GM19043 (cell line): ENCODE measurements at regions not wholly inside any gene's neighbourhood (a gene's known extent, or its start where the extent isn't known, plus 50 kb on each side); places are given as distances from the start of the nearest gene placed in this dataset.
"Not testable (repeated sequence)": the region's sequence is repeated elsewhere in the genome, so short reads cannot be mapped to it uniquely, and the experiment has no call there.

ENCODE experiments used
- ATAC-seq: cut with Tn5 transposase; IDR thresholded peaks from one replicate; pipeline ENCODE4 v1.9.1; 2021; ENCODE audit warnings: low read depth; ENCODE audit not compliant: unreplicated experiment

DNA sequence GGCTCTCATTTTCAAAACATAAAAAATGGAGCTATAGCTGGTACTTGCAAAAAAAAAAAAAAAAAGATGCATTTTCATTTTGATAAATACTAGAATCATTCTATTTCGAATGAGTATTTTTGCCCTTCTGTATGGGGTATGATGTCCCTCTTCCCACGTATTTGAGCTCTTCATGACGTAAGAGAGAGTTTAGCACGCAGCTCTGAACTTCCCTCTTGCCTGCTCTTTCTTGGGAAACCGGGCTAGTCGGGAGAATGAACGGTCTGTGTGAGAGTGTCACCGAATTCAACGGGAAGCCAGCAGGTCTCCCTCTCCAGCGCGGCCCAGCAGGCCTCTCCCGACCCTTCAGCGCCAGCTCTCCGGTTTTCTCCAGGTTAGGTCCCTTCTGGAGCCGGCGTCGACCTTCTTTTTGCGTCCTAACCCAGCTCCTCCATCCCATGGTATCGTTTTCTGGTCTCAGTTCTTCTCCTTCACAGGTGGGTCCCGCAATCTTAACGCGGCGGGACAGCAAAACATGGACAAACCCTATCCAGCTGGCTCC lies 159.2 kb upstream of the PITRM1 start:
- no peak for ATAC-seq

DNA sequence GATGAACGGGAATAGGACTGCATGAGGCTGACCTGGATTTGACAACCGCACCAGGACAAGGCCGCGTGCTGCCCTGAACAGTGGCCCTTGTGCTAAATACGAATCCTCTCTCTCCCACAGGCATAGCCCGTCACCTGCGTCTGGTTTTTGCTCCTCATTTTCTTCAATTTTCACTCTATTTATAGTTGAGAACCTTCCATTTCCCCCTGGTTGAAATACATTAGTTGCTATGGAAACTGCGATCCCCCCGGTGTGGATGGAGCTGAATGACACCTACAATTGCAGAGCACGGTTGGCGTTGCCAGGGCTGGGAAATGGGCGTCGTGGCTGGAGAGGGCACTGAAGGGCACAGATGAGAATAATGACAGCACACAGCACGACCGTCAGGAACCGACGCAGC lies 158.6 kb upstream of the PITRM1 start:
- no peak for ATAC-seq

DNA sequence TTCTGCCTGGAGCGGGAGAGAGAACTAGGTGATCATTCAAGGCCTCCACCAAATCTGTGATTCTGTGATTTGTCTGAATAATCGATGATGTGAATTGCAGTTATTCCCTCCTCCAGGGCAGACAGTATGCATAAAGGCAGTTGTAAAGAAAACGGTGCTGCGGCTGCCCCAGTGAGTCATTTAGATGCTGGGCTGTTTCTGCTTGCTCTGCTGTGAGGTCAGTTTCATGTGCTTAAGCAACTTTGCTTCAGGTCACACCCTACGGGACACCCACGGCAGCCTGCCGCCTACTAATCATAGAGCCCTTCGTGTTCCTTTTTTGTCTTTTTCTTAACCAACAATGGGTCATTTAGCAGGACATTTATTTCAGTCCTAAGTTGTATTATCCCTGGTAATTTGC lies 158.1 kb upstream of the PITRM1 start:
- no peak for ATAC-seq

DNA sequence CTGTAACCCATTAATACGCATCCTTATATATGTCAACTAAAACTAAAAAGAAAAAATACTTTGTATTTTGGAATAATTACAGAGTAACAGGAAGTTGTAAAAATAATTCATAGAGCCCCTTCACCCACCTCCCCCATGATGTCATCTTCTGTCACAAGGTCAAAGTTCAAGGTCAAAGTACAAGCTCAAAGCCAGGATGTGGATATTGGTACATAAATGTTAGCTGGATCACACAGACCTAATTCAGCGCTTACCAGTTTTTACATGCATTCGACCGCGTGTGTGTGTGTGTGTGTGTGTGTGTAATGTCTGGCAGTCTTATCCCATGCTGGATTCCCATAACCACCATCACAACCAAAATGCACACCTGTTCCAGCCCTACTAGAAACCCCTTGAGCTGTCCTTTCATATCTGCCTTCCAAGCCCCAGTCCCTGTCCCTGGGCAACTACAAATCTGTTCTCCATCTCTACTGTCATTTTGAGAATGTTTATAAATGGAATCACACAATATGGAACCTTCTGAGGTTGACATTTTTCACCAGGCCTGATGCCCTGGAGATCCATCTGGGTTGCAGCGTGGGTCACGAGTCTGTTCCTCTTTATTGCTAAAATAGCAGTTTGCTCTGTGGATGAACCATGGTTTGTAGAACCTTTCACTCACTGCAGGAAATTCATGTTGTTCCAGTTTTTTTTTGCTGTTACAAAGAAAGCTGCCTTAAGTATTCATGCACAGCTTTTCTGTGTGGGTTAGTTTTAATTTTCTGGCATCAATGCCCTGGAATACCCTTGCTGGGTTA lies 153.6 kb upstream of the PITRM1 start:
- ATAC-seq, result no peak

DNA sequence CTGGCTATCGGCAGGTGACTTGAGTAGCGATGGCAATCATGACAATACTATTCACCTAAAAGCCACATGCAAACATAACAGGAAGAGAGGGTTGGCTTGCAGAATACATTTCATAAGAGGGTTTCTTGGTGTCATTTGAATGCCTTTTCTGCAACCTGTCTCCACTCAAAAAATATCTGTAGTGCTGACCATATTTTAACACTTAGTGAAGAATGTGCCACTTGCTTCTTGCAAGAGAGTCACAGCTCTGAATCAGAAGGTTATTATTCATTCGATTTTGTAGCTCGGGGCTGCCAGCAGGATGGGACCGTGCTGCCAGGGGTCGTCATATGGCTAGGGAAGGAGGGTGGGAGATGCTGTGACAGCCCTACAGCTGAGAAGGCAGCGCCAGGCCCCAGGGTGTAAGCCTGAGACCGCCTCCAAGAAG lies 152.0 kb upstream of the PITRM1 start:
- ATAC-seq, result no peak

DNA sequence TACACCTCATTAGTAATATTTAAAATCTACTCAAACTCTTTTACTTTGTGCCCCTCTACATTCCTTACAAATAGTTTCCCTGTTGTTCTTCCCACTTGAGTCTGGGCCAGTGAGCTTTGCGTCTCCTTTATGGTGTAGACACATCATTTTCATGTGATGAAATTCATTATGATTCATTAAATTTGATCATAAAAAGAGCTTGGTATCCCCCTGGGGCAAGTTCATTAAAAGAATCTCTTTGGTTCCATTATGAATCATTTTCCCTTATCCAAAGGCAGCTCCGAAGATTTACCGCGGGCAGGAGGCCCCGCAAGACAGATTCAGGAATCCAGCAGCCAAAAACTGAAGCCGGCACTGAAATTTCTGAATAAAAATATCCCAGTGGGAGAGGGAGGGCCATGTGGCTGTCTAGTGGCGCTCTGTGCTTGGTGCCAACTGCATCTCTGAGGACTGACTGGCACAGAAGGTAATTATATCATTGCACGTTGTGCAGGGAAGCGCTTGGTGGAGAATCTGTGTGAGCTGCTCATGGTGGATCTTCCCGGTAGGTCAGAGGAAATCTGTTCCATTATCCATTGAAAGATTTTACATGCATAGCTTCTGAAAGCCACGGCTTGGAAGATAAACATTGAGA lies 151.4 kb upstream of the PITRM1 start:
- ATAC-seq, result no peak

DNA sequence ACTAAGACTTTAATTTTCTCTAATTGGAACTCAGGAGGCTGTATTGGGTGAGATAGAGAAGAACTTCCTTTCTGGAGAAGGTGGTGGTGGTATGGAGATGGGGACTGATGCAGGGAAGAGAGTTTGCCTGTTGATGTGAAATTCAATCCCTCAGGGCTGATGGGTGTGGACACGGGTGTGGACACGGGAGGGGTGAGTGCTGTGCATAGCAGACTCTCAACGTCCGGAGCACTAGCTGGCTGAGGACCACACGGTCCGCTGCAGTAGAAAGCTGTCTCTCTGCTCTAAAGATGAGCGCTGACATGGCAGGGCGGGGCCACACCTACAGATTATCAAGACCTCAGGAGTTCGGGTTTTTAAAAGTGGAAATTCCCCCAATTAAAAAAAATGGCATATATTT lies 148.5 kb upstream of the PITRM1 start:
- no peak for ATAC-seq

DNA sequence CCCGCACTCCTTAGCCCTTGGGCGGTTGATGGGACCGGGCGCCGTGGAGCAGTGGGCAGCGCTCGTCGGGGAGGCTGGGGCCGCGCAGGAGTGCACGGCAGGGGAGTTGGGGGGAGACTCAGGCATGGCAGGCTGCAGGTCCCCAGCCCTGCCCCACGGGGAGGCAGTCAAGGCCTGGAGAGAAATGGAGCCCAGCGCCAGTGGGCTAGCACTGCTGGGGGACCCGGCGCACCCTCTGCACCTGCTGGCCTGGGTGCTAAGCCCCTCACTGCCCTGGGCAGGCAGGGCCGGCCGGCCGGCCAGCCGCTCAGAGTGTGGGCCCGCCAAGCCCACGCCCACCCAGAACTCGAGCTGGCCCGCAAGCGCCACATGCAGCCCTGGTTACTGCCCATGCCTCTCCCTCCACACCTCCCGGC lies 147.2 kb upstream of the PITRM1 start:
- no peak for ATAC-seq

DNA sequence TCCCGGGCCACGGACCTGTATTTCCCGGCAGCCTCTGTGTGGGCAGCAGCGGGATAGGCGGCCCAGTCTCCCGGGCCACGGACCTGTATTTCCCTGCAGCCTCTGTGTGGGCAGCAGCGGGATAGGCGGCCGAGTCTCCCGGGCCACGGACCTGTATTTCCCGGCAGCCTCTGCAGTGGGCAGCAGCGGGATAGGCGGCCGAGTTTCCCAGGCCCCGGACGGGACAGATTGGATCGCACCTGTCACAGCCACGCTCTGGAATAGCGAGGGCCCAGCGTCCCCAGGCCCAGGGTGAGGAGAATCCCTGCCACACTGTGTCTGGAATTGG lies 145.9 kb upstream of the PITRM1 start:
- ATAC-seq, result not testable (repeated sequence)

DNA sequence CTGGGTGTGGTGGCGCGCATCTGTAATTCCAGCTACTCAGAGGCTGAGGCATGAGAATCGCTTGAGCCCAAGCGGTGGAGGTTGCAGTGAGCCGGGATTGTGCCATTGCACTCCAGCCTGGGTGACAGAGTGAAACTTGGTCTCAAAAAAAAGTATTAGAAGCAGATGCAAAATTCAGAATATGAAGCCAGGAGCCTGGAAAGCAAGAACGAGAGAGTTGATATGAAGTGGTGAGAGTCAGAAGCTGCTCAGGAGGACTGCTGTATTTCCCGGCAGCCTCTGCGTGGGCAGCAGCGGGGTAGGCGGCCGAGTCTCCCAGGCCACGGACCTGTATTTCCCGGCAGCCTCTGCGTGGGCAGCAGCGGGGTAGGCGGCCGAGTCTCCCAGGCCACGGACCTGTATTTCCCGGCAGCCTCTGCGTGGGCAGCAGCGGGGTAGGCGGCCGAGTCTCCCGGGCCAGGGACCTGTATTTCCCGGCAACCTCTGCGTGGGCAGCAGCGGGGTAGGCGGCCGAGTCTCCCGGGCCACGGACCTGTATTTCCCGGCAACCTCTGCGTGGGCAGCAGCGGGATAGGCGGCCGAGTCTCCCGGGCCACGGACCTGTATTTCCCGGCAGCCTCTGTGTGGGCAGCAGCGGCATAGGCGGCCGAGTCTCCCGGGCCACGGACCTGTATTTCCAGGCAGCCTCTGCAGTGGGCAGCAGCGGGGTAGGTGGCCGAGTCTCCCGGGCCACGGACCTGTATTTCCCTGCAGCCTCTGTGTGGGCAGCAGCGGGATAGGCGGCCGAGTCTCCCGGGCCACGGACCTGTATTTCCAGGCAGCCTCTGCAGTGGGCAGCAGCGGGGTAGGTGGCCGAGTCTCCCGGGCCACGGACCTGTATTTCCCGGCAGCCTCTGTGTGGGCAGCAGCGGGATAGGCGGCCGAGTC lies 145.2 kb upstream of the PITRM1 start:
- not testable (repeated sequence) for ATAC-seq

DNA sequence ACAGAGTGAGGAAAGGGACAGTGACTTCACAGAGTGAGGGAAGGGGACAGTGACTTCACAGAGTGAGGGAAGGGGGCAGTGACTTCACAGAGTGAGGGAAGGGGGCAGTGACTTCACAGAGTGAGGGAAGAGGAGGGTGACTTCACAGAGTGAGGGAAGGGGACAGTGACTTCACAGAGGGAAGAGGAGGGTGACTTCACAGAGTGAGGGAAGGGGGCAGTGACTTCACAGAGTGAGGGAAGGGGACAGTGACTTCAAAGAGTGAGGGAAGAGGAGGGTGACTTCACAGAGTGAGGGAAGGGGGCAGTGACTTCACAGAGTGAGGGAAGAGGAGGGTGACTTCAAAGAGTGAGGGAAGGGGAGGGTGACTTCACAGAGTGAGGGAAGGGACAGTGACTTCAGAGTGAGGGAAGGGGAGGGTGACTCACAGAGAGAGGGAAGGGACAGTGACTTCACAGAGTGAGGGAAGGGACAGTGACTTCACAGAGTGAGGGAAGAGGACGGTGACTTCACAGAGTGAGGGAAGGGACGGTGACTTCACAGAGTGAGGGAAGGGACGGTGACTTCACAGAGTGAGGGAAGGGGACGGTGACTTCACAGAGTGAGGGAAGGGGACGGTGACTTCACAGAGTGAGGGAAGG lies 142.0 kb upstream of the PITRM1 start:
- ATAC-seq, result not testable (repeated sequence)

DNA sequence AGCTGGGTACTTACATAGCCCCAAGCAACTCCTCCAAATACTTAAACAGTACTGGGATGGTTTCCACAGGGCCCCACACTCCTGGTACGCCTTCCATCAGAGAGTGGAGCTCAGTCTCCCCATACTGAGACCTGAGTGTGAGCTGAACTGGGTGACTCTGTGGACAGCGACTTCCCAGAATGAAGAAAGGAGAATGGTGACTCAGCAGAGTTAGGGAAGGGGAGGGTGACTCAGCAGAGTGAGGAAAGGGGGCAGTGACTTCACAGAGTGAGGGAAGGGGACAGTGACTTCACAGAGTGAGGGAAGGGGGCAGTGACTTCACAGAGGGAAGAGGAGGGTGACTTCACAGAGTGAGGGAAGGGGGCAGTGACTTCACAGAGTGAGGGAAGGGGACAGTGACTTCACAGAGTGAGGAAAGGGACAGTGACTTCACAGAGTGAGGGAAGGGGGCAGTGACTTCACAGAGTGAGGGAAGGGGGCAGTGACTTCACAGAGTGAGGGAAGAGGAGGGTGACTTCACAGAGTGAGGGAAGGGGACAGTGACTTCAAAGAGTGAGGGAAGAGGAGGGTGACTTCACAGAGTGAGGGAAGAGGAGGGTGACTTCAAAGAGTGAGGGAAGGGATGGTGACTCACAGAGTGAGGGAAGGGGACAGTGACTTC lies 141.3 kb upstream of the PITRM1 start:
- ATAC-seq, result not testable (repeated sequence)

DNA sequence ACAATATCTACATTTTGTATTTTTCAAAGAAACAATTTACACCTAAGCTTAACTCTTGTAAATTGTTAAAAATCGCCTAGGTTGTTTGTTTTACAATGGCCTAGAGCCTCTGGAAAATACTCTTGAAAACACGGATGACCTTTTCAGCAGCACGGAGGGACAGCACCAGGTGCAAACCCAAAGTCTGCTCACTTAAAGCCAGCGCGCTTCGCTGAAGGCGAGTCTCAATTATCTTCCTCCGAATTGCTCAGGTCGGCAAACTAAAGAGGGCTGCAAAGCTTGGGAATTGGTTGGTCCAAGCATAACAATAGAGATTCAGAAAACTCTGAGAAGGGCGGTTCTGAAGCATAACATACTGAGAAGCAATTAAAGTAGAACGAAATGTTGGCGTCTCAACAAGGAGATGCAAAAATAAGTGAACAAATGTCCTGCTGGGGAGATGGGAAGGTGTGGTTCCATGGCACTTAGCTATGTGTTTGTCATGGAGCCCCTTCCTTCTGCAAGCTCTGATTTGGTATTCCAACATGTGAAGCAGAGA lies 139.9 kb upstream of the PITRM1 start:
- no peak for ATAC-seq

DNA sequence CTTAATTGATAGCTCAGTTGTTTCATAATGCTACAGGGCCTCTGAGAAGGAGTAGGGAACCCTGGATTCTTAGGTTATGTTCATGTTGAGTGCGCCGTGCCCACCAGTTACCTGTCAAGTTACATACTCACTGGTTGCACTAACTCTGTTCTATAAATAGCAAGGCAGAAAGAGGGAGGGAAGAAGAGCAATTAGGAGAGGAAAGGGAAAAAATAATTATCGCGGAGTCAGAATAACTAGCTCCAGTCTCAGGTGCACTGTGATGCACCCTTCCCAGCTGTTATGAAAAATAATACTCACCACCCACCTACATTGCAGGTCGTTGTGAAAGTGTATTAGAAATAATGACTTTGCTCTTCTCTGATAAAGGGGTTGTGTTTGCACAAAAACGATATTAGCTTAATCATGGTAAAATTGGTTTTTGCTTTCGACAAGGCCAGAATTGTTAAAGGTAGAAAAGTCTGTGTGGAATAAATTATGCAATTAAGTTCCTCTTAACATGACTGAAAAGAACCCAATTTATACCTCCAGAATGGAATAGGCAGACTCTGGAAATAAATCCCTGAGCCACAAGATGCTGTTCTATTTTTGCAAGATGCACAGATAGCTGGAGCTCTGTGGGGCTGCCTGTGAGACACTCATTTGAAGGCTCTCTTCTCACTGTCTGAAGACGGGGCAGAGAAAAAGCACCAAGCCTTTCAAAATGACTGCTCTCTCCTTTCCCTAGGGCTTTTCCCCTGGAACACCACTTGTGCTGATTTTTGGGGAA lies 137.6 kb upstream of the PITRM1 start:
- ATAC-seq, result no peak

DNA sequence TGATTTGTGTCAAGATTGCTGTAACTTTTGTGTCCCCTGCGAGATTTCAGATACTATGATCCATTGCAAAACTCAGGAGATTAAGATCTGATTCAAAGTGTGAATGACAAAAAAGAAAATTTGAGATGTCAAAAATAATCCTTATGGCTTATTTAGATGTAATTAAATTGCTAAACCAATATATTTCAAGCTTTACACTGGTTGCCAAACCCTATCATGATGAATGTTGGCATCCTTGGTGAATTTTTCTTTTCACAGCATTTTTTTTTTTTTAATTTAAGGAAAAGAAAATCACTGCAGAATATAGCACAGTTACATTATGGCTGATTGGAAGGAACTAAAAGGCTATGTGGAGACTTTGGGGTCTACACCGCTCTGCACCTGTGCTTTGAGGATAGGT lies 133.5 kb upstream of the PITRM1 start:
- no peak for ATAC-seq

DNA sequence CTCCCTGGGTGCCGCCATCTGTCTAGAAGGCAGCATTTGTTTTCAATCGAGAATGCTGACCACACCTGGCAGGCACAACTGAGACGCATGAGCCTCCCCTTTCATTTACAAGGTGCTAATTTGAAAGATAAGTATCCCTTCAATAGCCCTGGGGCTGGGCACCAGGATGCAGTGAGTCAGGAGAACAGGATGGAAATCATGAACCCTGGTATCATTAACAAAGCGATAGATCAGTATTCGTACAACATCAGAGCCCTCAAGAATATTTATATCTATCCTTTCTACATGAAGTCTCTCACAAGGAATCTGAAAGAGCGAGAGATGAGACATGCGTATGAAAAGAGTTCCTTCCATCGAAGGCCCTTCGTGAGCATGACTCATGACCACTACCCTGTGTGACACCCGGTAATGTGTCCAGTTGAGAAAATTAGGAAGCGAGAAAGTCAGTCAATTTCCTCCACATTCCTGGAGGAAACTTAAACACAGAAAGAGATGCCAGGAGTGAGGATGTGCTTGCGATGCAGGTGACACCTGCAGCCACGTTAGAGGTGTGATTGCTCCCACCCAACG lies 123.1 kb upstream of the PITRM1 start:
- ATAC-seq, result no peak

DNA sequence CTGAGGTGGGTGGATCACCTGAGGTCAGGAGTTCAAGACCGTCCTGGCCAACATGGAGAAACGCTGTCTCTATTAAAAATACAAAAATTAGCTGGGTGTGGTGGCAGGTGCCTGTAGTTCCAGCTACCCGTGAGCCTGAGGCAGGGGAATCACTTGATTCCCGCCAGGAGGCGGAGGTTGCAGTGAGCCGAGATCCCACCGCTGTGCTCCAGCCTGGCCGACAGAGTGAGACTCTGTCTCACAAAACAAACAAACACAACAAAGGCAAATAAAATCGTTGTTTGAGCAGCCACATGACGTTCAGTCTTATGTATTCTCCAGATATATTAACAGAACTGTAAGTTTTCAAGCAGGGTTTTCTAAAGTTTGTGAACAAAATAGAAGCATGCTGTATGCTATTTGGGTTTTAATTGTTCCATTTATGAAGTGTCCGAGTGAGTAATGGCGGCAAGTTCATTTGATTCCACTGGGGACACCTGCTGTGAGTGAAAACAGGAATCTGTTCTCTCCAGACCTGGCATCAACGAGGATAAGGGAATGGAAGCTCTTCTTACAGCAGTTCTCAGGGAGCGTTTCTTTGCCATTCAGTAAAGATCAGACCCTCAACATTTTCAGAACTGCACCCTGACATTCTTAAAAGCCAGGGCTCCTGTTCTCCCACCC lies 122.5 kb upstream of the PITRM1 start:
- no peak for ATAC-seq
